ENCODE measurements at regions not wholly inside any gene's neighbourhood (a gene's known extent, or its start where the extent isn't known, plus 50 kb on each side); places are given as distances from the start of the nearest gene placed in this dataset.
"Not testable (repeated sequence)": the region's sequence is repeated elsewhere in the genome, so short reads cannot be mapped to it uniquely, and the experiment has no call there.

DNA sequence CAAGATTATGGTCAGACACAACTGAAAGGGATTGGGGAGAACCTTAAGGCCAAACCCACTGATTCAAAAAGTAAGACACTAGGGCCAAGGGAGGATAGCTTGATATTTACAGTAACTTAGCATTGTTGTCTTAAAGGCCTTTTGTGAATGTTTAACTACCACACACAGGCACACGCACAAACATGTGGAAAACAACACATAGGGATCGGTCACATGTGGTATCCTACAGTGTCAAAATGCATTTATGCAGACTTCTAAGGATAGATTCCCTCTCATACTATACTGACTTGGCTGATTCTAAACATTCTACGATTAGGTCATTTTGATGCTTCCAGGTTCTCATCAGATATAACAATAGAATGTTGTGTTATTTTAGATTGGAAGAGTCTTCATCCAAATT lies 638.9 kb upstream of the LRRTM1 start:
- no peak for DNase-seq (ENCODE audit: insufficient read length, low spot score)
- no peak for FAIRE-seq

DNA sequence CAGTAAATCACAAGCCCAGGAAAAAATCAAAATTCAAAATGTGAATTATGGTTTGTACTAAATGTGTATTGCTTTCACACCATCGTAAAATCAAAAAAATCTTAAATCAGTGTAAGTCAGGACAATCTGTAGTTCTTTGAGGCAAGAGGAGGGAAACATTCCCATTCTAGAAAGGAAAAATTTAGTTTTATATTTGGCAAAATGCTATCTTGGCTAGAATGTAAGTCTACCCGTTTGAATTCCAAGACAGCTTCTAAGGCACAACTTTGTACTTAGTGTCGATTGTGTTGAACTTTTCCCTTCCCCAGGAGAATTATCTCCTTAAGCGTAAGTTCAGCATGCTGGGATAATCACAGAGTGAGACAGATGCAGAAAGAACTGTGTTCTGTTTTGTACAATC lies 638.2 kb upstream of the LRRTM1 start:
- FAIRE-seq (no peak), DNase-seq (ENCODE audit: insufficient read length, low spot score) (no peak)

DNA sequence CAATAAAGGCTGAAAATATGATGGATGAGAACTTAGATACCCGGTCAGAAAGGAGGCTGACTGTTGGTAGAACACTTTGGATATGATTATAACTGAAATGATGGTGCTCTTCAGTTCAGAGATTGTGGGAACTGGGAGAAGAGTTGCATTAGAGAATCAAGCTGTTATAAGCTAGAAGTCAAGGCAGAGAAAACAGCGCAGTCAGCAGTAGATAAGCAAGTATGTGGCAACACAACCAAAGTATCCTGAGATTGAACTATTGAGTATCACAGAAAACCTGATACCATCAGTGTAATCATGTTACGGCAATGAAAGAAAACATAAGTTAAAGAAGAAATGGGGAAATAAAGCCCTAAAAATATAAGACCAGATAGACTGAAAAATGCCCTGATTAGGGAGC lies 633.9 kb upstream of the LRRTM1 start:
- DNase-seq (ENCODE audit: insufficient read length, low spot score): no peak
- no peak for FAIRE-seq

- FAIRE-seq: not testable (repeated sequence)
These were observed 627.3 kb upstream of the LRRTM1 start for GRCh38 chr2:80931820-80932219.

DNA sequence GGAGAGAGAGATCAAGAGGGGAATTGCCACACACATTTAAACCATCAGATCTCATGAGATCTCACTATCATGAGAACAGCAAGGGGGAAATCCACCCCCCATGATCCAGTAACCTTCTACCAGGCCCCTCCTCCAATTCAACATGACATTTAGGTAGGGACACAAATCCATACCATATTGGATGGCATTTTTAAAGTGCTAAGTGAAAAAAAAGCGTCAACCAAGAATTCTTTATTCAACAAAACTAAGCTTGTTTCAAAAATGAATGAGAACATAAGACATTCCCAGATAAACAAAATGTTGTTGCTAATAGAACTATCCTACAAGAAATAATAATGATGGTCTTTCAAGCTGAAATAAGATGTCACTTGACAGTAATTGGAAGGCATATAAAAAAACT lies 626.2 kb upstream of the LRRTM1 start:
- no peak for DNase-seq (ENCODE audit: insufficient read length, low spot score)
- FAIRE-seq: no peak

More at GRCh38 chr2:80931820-80932219, 627.3 kb upstream of the LRRTM1 start:
- not testable (repeated sequence) for DNase-seq (ENCODE audit: insufficient read length, low spot score)

DNA sequence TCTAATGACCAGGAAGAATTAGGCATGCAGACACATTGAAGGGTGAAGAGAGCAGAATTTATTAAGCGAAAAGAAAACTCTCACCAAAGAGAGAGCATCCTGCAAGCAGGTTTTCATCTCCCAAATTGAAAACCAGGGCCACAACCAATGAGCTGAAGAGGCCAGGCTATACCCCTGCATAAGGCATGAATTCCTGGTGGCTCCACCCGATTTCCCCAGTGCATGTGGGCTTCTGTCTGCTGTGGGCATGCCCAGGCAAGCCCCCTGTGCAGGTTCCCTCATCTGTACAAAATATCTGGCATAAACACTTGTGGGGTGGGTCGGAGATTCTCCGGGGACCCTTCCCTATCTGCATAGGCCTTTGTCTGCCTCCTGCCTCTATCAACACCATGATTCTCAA lies 621.6 kb upstream of the LRRTM1 start:
- DNase-seq (ENCODE audit: insufficient read length, low spot score) (no peak), FAIRE-seq (no peak)

GRCh38 chr2:80896576-80896975 lies 592.0 kb upstream of the LRRTM1 start:
- DNase-seq (ENCODE audit: insufficient read length, low spot score) (no peak), FAIRE-seq (no peak)

GRCh38 chr2:80894486-80894885 lies 589.9 kb upstream of the LRRTM1 start:
- DNase-seq (ENCODE audit: insufficient read length, low spot score) (no peak), FAIRE-seq (no peak)

GRCh38 chr2:80893711-80894110 lies 589.2 kb upstream of the LRRTM1 start:
- no peak for DNase-seq (ENCODE audit: insufficient read length, low spot score)
- no peak for FAIRE-seq

DNA sequence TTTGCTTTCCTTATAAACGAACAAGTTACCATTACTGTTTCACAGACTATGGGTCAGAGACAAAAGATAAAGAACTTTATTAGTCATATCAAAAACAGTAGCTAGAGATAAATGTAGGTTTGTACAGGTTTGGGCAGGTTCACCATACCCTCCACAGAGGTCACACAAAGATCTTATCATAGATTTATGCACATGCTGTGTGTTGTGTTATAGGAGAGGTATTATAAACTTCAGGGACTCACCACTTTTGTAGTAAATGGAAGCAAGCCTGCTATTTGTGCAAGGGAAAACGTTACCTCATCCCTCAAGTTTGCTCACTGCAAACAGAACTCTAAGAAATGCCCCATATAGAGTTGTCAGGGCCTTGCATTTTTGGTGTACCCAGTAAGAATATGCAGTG lies 584.5 kb upstream of the LRRTM1 start:
- FAIRE-seq (no peak), DNase-seq (ENCODE audit: insufficient read length, low spot score) (no peak)

DNA sequence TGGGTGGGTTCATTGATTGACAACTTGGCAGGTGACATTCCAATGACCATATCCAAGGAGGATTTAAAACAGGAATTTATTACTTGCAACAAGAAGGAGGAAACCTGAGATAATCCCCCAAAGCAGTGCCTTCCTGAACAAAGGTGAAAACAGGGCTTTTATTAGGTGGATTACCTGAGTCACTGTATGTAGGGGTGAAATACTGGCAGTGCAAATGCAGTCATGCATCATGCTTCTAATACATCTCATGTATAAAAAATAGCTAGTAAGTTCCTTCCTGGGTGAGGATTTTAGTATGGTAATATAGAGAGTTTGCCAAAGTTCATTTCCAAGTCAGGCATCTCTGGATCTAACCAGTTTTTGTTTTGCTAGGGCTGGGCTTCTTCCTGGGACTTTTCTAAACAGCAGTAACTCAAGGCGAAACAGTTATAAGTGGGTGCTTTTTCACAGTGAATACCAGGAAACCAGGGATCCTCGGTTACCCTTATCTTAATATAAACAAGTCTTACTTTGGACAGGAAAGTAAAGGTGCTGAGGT lies 583.4 kb upstream of the LRRTM1 start:
- DNase-seq (ENCODE audit: insufficient read length, low spot score): no peak
- FAIRE-seq: no peak

- DNase-seq (ENCODE audit: insufficient read length, low spot score) (no peak), FAIRE-seq (no peak)
These were observed 569.8 kb upstream of the LRRTM1 start for GRCh38 chr2:80874374-80874773.

DNA sequence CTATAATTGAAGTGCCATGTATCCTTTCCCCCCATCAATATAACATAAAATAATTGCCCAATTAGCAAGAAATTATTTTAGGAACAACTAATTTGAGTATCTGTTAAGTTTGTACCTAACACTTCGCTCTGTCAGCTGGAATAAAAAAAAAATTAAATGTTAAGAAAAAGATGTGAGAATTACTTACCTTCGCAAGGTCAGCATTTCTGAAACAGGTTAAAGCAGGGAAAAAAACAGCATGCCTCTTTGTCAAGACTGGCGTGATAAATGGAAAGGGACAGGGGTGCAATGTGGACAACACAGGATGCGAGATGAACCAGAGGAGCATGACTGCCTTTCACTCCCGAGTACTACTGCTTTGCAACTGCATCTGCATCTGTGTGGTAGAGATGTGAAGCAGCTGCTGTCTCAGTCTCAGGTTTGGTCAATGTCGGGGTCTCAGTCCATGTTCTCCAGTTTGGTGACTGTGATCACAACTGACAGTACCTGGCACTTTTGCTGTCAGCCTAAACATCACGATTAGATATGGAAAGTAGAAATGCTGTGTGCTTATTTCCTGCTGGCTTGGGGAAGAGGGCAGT lies 565.4 kb upstream of the LRRTM1 start:
- DNase-seq (ENCODE audit: insufficient read length, low spot score): no peak
- FAIRE-seq: no peak

- DNase-seq (ENCODE audit: insufficient read length, low spot score): no peak
These were observed 558.7 kb upstream of the LRRTM1 start for GRCh38 chr2:80863147-80863714.

GRCh38 chr2:80858965-80859364 lies 554.4 kb upstream of the LRRTM1 start:
- DNase-seq (ENCODE audit: insufficient read length, low spot score) (no peak), FAIRE-seq (no peak)

More at GRCh38 chr2:80863147-80863714, 558.7 kb upstream of the LRRTM1 start:
- FAIRE-seq: no peak

GRCh38 chr2:80856227-80856626 lies 551.7 kb upstream of the LRRTM1 start:
- DNase-seq (ENCODE audit: insufficient read length, low spot score) (no peak), FAIRE-seq (no peak)

GRCh38 chr2:80854831-80855230 lies 550.3 kb upstream of the LRRTM1 start:
- FAIRE-seq (no peak), DNase-seq (ENCODE audit: insufficient read length, low spot score) (no peak)

GRCh38 chr2:80852808-80853139 lies 548.2 kb upstream of the LRRTM1 start:
- FAIRE-seq: no peak
- no peak for DNase-seq (ENCODE audit: insufficient read length, low spot score)

DNA sequence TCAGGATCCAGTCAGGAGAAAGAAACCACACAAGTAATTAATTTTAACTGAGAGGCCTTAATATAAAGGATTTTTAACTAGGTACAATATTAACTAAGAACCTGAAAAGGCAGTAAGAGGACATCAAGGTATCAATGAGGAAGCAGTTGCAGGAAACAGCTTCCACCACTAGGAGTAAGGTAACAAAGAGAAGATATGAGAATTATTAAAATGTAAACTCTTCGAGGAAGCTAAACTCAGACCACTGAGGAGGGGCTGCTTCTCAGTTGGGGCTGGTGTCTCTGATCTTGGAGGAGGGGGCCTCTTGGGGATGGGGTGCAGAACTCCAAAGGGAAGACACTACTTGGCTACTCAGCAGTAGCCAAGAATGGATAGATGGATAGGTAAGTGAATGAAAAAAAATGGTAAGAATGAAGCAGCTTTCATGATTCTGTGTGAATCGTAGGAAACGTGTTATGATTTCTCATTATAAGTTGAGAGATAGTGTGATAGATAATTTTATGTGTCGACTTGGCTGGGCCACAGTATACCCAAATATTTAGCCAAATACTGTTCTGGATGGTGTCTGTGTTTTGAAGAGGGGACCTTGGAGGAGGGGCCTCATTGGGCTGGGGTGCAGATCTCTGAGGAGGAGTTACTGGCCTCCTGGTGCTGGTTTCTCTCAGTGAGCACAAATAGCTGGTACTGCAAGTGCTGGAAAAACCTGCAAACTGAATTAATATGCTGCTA lies 547.7 kb upstream of the LRRTM1 start:
- DNase-seq (ENCODE audit: insufficient read length, low spot score) (no peak), FAIRE-seq (no peak)

DNA sequence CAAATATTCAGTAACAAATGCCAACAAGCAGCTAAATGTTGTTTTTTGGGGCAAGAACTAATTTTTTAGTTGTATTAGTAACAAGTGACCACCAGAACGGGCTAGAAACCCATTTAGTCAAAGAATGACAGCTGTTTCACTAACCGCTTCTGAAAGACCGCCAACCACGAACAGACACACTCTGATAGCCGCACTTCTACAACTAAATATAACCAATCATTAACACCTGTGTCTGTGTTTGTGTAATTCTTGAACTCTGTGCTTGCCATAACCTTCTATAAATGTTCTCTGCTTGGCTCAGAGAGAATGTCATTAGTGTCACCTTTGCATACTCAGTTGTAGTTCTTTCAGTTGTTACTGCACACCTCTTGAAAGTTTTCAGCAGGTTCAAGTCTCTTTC lies 526.3 kb upstream of the LRRTM1 start:
- DNase-seq (ENCODE audit: insufficient read length, low spot score) (no peak), FAIRE-seq (no peak)

GRCh38 chr2:80822999-80823398 lies 518.4 kb upstream of the LRRTM1 start:
- FAIRE-seq (no peak), DNase-seq (ENCODE audit: insufficient read length, low spot score) (no peak)

GRCh38 chr2:80815259-80815658 lies 510.7 kb upstream of the LRRTM1 start:
- FAIRE-seq: no peak
- no peak for DNase-seq (ENCODE audit: insufficient read length, low spot score)
